Stimulated activated CD8-positive, alpha-beta memory T cell treated with anti-CD3 and anti-CD28 coated beads, Interleukin-4, amount 100 ng/mL, for 1 hour (primary cell): ENCODE measurements at regions not wholly inside any gene's neighbourhood (a gene's known extent, or its start where the extent isn't known, plus 50 kb on each side); places are given as distances from the start of the nearest gene placed in this dataset.

Experiments
- DNase-seq, 2 donors: peaks; one replicate each; pipeline ENCODE4 v3.0.0-alpha.2; 2020; ENCODE audit warnings: low read depth in 2 of 2, low spot score in 1 of 2

DNA sequence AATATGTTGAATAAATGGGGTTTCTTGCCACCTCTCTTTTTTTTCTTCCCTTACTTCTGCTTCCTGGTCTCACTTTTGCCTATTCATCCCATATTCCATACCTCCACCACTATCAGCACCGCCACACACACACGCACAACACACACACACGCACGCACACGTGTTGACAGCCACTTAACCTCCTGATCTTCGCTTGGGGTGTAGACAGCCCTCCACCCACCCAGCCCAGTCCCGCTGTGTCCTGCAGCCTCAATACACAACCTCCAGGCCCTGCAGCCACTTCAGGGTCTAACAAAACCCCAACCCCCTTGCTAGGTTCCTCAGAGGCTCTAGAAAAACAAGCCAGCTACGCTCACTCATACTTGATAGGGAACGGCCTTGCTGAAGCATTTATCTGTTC, 72.3 kb downstream of the LINC00237 start:
- no peak for DNase-seq

GRCh38 chr20:21031666-21032065, 74.5 kb downstream of the LINC00237 start:
- no peak for DNase-seq

DNA sequence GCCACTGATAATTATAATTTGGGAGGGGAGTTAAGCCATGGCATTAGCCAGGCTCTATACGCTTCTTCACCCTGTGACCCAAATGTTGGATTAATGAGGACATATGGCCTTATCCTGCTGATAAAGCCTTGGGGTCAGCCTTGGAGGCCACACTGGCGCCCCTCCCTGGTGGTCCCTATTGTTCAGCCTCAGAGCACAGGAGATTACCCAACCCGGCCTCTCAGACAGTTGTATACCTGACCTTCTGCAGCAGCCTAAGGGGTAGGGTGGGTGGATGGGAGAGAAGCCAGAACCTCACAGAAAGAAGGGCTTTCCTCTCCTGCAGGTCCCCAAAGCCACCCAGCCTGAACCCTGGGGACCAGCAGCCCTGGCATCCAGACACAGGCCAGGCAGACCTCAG, 76.8 kb downstream of the LINC00237 start:
- DNase-seq: no peak

- DNase-seq: no peak
Observed at GRCh38 chr20:21028921-21029320, 77.2 kb downstream of the LINC00237 start.

- no peak for DNase-seq
Observed at GRCh38 chr20:21028436-21028835, 77.7 kb downstream of the LINC00237 start.

DNA sequence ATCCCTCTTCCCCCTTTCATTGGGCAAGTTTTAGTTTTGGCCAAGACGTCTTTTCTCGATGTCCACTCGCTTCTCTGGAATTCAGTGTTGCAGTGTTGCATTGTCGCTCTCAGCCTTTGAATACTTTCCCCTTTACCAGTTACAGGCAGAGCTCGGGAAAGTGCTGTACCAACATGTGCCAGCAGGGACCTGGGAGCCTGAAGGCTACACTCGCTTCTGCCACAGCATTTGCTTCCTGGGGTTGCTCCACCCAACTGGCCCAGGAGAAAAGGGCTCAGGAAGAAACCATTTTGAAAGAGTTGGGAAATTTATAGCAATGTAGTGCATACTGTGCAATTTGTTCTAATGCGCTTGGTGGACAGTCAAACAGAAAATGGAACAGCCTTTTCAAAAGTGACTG, 78.6 kb downstream of the LINC00237 start:
- no peak for DNase-seq

GRCh38 chr20:21026951-21027350, 79.2 kb downstream of the LINC00237 start:
- DNase-seq: no peak

GRCh38 chr20:21024420-21024819, 81.7 kb downstream of the LINC00237 start:
- no peak for DNase-seq

GRCh38 chr20:21022925-21023324, 83.2 kb downstream of the LINC00237 start:
- no peak for DNase-seq

DNA sequence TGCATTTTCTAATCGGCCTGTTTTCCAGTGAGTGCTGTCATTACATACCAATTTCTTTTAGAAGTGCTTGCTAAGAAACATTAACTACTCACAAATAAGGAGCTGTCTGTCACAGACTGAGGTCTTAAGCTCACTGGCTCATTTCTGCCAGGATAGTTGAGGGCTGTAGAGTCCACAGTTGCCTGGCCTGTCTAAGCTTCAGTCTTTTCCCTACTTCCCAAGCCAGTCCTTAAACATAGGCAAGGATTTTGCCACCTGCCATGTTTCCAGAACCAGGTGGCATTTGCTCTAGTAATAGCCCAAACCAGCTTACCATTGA, 84.7 kb downstream of the LINC00237 start:
- no peak for DNase-seq

- DNase-seq: no peak
Observed at GRCh38 chr20:21020659-21021471, 85.3 kb downstream of the LINC00237 start.

DNA sequence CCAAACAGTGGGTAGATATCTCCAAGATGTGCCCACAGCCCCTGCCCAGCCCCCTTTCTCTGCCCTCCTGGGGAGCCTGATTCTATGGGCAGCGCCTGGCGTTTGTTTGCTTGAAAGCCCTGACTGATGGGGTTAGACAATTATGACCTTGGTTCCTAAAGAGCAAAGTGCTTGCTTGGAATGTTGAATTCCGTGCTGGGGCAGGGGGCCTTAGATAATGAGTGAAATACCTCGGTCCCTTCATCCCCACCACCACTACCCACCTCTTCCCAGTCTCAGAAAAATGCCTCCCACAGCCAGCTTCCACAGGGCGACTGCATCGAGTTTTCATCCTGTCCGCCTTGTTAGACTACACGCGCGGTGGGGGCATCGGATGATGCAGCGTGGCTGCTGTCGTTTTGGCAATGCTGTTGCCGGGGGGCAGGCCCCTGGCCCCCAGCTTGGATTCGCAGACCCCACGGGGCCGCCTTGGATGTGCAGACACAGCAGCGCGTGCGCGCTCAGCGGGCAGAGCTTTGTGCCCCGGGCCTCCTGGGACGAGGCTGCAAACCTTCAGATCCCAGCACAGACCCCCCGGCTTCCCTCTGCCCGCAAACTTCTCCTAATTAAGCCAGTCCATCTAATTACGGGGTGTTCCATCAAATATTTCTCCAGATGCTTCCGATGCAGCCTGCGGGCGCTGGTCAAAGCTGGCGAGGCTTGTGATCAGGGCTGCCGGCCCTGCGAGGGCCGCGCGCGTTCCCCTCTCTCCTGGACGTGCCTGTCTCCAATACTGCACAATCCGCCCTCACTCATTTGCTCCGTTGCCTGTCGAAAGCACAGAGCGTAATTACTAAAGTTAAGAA, 86.1 kb downstream of the LINC00237 start:
- no peak for DNase-seq

DNA sequence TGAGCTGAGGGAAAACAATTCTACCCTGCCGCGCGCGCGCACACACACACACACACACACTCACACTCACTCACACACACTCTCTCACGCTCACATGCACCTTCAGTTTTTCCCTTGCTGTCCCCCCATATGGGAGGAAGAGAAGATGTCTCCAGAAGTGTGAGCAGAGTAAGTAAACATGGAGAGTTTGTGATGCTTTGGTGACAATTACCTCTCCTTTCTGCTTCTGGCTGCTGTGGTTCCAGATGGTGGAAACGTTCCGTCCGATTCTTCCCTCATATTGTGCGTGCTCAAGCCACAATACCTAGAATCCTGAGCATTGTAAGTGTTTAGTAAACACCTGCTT, 86.7 kb downstream of the LINC00237 start:
- no peak for DNase-seq

- no peak for DNase-seq
Observed at GRCh38 chr20:21018576-21018975, 87.6 kb downstream of the LINC00237 start.

GRCh38 chr20:21017528-21018085, 88.6 kb downstream of the LINC00237 start:
- DNase-seq: no peak

DNA sequence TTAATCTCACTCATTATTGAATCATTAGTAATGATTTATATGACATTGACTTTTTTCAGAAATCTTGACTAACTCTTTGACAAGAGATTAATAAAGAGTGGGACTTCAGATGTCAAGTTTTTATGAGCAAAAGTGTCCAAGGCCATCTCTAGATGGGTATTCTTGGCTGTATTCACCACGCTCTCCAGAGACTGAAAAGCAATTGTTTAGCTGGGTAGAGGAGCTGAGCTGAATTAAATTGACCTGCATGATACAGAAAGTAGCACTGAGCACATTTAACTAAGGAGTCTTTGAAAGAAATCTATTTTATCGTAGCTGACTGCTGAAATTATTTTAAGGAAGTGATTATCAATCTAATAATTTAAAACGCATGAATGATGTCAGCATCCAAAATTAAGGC, 89.4 kb downstream of the LINC00237 start:
- DNase-seq: no peak

- no peak for DNase-seq
Observed at GRCh38 chr20:21014528-21014927, 91.6 kb downstream of the LINC00237 start.

GRCh38 chr20:21008951-21009350, 97.2 kb downstream of the LINC00237 start:
- DNase-seq: no peak

DNA sequence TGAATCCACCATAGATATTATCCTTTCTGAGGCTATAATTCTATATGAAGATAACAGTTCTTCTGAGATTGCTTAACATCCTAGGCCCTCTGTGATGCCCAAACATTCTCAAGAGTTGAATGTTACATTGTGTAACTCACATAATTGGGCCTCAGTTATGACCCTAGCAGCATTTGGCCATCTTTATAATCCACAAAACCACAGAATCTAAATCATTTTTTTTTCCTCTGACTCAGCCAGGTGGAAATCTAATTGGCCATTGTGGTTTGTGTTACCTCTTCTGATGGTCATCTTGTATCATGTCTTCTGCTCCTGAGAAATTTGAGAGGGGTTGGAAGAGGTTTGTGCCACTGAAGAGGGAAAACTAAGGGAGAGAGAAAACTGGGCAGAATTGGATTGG, 99.5 kb downstream of the LINC00237 start:
- no peak for DNase-seq

DNA sequence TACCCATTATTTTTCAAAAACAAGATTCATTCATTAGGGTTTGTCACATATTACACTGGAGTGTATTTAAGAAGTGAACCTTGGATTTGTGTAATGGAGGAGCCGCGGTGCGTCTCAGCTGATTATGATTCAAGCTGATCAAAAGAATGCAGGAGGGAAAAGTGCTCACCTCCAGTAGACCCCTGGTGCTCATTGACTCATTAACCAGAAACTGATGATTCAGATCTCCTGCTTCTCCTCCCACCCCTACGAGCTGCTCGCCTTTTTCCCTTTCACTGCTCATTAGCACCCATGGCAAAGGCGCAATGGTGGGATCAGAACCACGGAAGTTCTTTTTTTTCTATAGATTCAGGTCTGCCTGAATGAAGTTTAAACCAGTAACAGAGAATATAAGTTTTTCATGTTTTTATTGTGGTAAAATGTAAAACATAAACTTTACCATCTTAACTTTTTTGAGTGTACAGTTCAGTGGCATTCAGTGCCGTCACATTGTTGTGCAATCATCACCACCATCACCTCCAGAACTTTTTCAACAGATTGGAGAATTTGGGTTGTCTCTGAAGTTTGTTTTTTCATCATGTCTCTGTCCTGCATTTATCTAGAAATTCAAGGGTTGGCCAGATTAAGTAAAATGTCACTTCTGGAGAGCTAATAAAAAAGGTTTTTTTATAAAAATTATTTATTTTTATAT, 101.6 kb downstream of the LINC00237 start:
- DNase-seq: no peak

GRCh38 chr20:21003902-21004301, 102.3 kb downstream of the LINC00237 start:
- DNase-seq: no peak

DNA sequence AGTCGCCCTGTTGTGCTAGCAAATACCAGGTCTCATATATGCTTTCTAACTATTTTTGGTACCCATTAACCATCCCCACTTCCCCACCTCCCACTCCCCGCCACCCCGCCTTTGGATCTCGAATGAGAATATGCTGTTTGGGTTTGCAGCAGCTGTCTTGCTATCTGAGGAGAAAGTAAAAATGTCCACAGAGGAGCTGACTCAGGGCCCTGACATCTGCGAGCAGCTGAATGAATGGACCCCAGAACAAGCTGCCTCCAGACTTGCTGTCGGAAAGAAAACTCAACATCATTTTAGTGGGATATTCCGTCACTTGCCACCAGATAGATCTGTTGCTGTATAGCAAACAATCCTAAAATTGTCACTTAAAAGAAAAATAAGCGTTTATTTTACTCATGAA, 103.7 kb downstream of the LINC00237 start:
- no peak for DNase-seq
